ENCODE measurements at regions not wholly inside any gene's neighbourhood (a gene's known extent, or its start where the extent isn't known, plus 50 kb on each side); places are given as distances from the start of the nearest gene placed in this dataset.

- ATAC-seq (no peak), DNase-seq (ENCODE audit: low spot score) (no peak)
These were observed 75.4 kb upstream of the ARHGEF7 start for GRCh38 chr13:111039735-111040134.

- DNase-seq (ENCODE audit: low spot score) (no peak), ATAC-seq (no peak)
These were observed 76.2 kb upstream of the ARHGEF7 start for GRCh38 chr13:111038887-111039286.

GRCh38 chr13:111037927-111038326 lies 77.2 kb upstream of the ARHGEF7 start:
- no peak for ATAC-seq

GRCh38 chr13:111036665-111037064 lies 78.4 kb upstream of the ARHGEF7 start:
- no peak for ATAC-seq

More at GRCh38 chr13:111037927-111038326, 77.2 kb upstream of the ARHGEF7 start:
- no peak for DNase-seq (ENCODE audit: low spot score)

GRCh38 chr13:111035861-111036260 lies 79.2 kb upstream of the ARHGEF7 start:
- ATAC-seq: no peak

More at GRCh38 chr13:111036665-111037064, 78.4 kb upstream of the ARHGEF7 start:
- DNase-seq (ENCODE audit: low spot score): no peak

GRCh38 chr13:111034811-111035210 lies 80.3 kb upstream of the ARHGEF7 start:
- DNase-seq (ENCODE audit: low spot score): no peak
- no peak for ATAC-seq

More at GRCh38 chr13:111035861-111036260, 79.2 kb upstream of the ARHGEF7 start:
- DNase-seq (ENCODE audit: low spot score): no peak

GRCh38 chr13:111033172-111034130 lies 81.7 kb upstream of the ARHGEF7 start:
- DNase-seq (ENCODE audit: low spot score) (no peak), ATAC-seq (no peak)

GRCh38 chr13:111031531-111031961 lies 83.6 kb upstream of the ARHGEF7 start:
- no peak for DNase-seq (ENCODE audit: low spot score)
- ATAC-seq: no peak

GRCh38 chr13:111029957-111030609 lies 85.0 kb upstream of the ARHGEF7 start:
- ATAC-seq (no peak), DNase-seq (ENCODE audit: low spot score) (no peak)

- ATAC-seq: no peak
- DNase-seq (ENCODE audit: low spot score): no peak
These were observed 87.4 kb upstream of the ARHGEF7 start for GRCh38 chr13:111027458-111028439.

- ATAC-seq (no peak), DNase-seq (ENCODE audit: low spot score) (no peak)
These were observed 89.8 kb upstream of the ARHGEF7 start for GRCh38 chr13:111025310-111025709.

GRCh38 chr13:111022886-111023285 lies 92.2 kb upstream of the ARHGEF7 start:
- ATAC-seq: no peak
- no peak for DNase-seq (ENCODE audit: low spot score)

GRCh38 chr13:111022241-111022640 lies 92.9 kb upstream of the ARHGEF7 start:
- ATAC-seq (no peak), DNase-seq (ENCODE audit: low spot score) (no peak)

- ATAC-seq (no peak), DNase-seq (ENCODE audit: low spot score) (no peak)
These were observed 93.8 kb upstream of the ARHGEF7 start for GRCh38 chr13:111021270-111021669.

GRCh38 chr13:111020546-111020945 lies 94.6 kb upstream of the ARHGEF7 start:
- ATAC-seq: no peak

GRCh38 chr13:111020021-111020420 lies 95.1 kb upstream of the ARHGEF7 start:
- ATAC-seq: no peak
- DNase-seq (ENCODE audit: low spot score): no peak

More at GRCh38 chr13:111020546-111020945, 94.6 kb upstream of the ARHGEF7 start:
- no peak for DNase-seq (ENCODE audit: low spot score)

GRCh38 chr13:111017755-111018459 lies 97.2 kb upstream of the ARHGEF7 start:
- ATAC-seq (no peak), DNase-seq (ENCODE audit: low spot score) (no peak)

GRCh38 chr13:111013196-111013595 lies 98.3 kb upstream of the ANKRD10 start:
- ATAC-seq (no peak), DNase-seq (ENCODE audit: low spot score) (no peak)

- ATAC-seq (no peak), DNase-seq (ENCODE audit: low spot score) (no peak)
These were observed 97.0 kb upstream of the ANKRD10 start for GRCh38 chr13:111011899-111012298.

- DNase-seq (ENCODE audit: low spot score) (no peak), ATAC-seq (no peak)
These were observed 93.5 kb upstream of the ANKRD10 start for GRCh38 chr13:111008351-111008750.
